ENCODE measurements at regions not wholly inside any gene's neighbourhood (a gene's known extent, or its start where the extent isn't known, plus 50 kb on each side); places are given as distances from the start of the nearest gene placed in this dataset.

- no peak for DNase-seq
Observed at GRCh38 chr11:23974601-23975000, 522.3 kb upstream of the LUZP2 start.

DNA sequence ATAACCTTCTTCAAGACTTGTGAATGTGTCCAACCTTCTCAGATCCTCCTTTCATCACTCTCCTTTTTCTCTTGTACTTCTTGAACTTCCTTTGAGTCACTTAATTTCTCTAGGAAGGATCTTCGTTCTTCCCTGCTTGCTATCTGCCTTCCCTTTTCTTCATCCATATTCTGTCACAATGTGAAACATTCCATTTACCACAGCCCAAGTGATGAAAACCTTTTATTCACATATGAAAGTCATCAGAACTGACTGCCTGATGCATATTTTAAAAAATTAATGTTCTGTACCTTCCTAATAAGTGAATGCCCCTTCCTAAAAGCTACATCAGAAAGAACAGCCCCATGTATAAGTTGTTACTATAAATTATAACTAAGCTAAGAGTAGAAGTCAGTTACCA, 520.4 kb upstream of the LUZP2 start:
- DNase-seq = no peak

- DNase-seq = no peak
Observed at GRCh38 chr11:23976841-23977271, 520.0 kb upstream of the LUZP2 start.

DNA sequence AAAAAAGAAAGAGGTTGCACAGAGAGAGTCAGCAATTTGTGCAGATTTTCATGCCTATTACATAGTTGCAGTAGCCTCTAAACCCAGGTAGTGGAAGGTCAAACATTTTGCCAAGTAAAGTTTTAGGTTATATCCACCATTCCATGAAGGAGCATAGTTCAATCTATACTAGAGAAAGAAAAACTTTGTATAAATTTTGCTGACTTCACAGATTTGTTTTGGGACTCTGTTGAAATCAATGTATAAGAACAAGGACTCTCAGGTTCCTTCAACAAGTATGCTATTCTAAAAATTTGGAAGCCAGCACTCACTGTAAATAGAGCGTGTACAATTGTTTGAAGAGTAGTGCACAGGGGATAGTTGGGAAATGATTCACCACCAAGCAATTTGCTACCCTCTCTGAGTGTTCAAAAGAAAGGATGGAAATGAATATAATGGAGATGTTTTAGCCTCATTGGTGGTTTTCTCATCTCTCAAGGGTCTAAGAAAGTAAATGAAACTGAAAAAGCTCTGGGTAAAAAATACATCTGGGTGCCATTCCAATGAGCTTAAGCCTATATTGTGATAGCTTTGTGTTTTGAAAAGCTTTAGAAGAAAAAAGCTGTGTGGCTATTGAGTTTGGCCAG, 508.4 kb upstream of the LUZP2 start:
- no peak for DNase-seq

- no peak for DNase-seq
Observed at GRCh38 chr11:23990346-23991164, 506.3 kb upstream of the LUZP2 start.

GRCh38 chr11:23991165-23991539, 505.7 kb upstream of the LUZP2 start:
- DNase-seq = no peak

GRCh38 chr11:23995891-23996290, 501.0 kb upstream of the LUZP2 start:
- no peak for DNase-seq

- no peak for DNase-seq
Observed at GRCh38 chr11:23997356-23997755, 499.5 kb upstream of the LUZP2 start.

DNA sequence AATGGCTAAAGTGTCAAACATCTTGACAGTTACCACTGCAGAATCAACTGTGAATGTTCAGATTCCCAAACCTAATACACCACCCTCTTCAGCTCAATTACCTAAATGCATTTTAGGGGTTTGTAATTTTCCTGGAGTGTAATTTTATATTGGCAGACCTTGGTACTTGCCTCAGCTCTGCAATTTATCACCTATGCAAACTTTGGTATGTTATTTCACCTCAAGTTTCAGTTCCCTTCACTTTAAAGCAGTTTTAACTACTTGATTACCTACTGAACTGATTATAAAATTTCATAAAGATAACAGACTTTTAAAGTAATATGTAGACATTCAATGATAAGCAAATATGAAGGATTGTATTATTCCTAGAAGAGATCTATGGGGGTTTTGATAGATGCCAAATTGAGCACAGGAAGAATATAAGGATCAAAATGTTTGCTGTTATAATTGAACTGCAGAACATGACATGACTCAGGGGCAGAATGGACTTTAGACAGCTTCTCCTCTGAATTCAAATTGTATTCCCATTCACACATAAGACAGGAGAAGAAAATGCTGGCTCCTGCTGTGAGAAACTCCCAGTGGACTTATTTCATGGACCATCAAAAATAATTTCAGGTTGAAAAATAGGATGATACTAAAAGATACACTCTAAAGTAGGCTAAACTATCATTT, 491.5 kb upstream of the LUZP2 start:
- DNase-seq = no peak

DNA sequence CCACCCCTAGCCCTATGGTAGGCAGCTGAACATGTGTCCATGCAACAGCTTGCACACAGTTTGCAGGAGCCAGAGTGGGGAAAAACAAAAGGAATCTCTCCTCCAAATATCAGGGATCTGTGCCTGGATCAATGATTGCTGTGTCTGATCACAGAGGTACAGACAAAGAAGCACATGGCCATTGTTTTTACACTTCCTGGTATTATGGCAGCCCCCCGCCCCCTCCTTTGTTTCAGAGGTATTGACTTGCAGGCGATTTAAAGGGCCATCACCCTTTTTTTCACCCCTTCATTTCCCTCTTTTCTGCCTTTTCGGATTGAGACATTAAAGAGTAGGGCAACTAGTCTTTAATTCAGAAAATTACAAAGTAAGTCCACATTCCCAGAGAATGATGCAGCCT, 453.0 kb upstream of the LUZP2 start:
- no peak for DNase-seq

DNA sequence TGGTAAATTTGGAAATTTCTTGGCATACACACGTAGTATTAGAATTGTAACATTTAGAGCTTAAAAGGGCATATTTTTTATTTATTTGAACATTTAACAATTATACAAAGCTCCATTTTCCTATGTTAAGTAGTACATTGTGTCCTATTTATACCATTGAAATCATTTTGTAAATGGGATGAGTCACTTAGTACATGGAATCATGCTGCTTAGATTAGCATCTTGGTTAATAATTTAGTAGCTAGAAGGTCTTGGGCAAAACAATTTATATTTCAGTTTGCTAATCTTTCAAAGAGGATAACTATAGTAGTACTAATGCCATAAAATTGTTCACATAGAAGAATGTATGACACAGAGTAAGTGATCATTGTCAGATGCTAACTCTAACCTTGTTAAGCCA, 450.1 kb upstream of the LUZP2 start:
- no peak for DNase-seq

DNA sequence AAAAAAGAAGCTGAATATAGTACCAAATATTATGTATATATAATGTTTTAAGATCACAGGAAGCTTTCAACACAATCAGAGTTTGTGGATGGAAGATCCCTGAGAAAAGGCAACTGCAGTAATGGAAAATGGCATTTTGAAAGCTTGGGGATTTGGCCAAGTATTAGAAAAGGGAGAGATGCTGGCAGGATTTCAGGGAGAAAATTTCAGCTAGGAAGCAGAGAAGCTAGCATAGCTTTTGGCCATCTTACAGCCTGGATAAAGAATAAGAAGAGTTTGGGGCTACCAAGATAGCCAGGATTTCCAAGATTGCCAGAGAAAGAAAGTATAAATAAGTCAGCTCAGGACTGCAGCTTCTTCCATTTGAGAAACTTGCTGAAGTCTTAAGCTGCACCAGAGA, 440.8 kb upstream of the LUZP2 start:
- DNase-seq = no peak

GRCh38 chr11:24060125-24060524, 436.7 kb upstream of the LUZP2 start:
- DNase-seq = no peak

- no peak for DNase-seq
Observed at GRCh38 chr11:24064309-24064903, 432.4 kb upstream of the LUZP2 start.

GRCh38 chr11:24068197-24068596, 428.7 kb upstream of the LUZP2 start:
- no peak for DNase-seq

DNA sequence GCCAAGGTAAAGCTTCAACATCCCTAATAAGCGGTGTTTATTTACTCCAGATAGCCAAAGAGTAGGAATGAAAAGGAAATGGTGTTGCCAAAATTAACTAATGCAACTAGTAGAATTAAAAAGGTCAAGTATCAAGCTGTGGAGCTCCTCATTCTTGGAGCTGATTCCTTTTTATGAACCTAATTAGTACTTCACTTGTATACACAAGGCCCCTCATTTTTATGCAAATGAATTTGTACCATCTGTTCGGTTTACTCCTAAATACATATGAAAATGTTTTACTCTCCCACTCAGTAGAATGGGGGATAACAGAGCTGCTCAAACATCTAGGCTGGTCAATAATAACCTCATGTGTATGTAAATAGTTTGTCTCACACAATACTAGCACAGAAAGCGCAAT, 426.4 kb upstream of the LUZP2 start:
- no peak for DNase-seq

DNA sequence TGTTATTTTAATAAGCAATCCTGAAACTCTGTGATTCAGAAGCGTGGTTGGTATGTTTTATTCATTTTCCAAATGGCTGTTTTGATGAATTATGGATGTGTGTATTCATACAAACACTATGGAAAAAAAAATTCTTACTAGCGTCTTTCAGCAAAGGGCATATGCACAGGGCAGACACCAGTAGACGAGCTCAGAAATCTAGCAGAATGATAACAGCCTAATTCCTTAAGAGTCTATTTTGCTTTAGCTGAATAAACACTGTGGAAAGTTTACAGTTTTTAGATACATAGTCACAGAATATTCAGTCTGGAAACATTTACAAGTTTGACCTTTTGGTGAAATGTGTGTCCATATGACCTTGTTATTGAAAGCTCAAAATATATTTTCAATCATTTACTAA, 418.8 kb upstream of the LUZP2 start:
- no peak for DNase-seq

- DNase-seq = no peak
Observed at GRCh38 chr11:24082241-24082640, 414.6 kb upstream of the LUZP2 start.

DNA sequence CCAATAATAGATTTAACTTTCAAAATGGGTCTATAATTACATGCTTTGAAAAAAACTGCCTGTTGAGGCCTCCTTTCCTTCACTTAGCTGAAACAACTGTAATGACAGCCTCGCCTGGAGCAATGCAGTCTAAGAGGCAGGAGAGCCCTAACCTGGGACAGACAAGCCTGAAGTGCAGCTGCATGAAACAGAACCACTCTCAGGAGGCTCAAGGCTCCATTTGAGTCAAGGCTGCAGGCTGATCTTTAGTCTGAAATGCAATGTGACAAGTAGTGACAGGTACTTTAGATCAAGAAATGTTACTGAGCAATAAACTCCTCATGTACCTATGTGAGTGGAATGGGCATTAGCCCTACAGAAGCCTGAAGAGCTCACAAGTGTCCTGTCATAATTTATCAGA, 414.0 kb upstream of the LUZP2 start:
- no peak for DNase-seq

DNA sequence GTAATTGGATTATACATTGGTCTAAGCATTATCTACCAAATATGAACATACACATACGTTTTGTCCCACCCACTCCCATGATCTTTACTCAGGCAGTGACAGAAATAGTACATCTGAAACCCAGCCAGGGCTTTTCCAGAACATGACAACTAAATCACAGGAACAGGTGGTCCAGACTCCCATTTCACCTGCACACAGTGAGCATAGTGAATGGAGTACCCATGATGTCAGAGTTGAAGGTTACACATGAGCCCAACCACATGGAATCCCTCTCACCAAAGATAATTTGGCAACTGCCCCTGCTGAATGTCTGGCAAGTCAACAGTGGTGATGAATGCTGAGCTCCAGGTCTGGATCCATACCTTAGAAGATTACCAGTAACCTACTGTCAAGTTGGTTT, 411.9 kb upstream of the LUZP2 start:
- no peak for DNase-seq

DNA sequence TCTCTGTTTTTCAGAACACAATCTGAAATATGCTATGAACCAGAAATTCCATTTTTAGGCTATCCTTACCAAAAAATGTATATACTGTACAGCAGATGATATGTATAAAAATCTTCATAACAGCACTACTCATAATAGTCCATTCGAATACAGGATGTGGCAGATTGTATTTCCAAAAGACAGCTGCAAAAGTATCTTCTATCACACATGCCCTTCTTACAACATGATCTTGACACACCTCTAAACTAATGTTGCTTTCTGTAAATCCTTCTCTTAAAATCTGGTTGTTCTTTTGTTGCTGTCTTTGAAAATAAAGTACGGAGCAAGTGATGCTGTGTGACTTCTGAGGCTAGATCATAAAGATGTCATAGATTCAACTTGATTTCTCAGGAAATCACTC, 409.9 kb upstream of the LUZP2 start:
- DNase-seq = no peak

- DNase-seq = no peak
Observed at GRCh38 chr11:24091594-24091993, 405.3 kb upstream of the LUZP2 start.

DNA sequence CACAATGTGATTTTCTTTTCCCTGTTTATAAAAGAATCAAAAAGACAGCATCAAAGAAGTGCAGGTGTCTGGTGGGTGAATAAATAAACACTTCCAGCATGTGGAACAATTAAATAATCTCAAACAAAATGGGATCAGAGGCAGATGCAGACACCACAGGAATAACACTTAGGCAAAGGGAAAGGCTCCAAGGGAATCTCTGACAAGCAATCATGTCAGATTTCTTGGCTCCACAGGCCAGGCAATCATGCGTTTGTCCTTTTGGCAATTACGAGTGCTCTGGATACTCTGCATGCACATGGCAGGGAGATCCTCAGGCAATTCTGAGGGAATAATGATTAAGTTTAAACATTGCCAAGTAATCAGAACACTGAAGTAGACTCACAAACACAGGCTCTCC, 403.5 kb upstream of the LUZP2 start:
- DNase-seq = no peak

DNA sequence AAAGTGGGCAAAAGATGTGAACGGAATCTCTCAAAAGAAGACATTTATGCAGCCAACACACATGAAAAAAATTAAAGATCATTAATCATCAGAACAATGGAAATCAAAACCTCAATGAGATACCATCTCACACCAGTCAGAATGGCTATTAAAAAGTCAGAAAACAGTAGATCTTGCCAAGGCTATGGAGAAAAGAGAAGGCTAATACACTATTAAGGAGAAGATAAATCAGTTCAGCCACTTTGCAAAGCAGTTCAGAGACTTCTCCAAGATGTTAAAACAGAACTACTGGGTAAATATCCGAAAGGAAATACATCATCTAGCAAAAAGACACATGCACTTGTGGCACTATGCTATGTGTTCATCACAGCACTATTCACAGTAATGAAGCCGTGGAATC, 388.2 kb upstream of the LUZP2 start:
- no peak for DNase-seq

All from CD4-positive, alpha-beta T cell treated with Interleukin-17A for 1 hour (primary cell).